Stimulated activated CD4-positive, alpha-beta T cell treated with anti-CD3 and anti-CD28 coated beads, Interleukin-4, amount 100 ng/mL, for 48 hours (primary cell): ENCODE measurements at regions not wholly inside any gene's neighbourhood (a gene's known extent, or its start where the extent isn't known, plus 50 kb on each side); places are given as distances from the start of the nearest gene placed in this dataset.

Experiments used
- DNase-seq, 2 donors: peaks; one replicate each; pipeline ENCODE4 v3.0.0-alpha.2; 2020; ENCODE audit warnings: low read depth in 2 of 2

GRCh38 chr2:133811409-133812125 is 243.3 kb upstream of the NCKAP5 start:
- no peak for DNase-seq

- no peak for DNase-seq
Measured at GRCh38 chr2:133812826-133813617, 244.8 kb upstream of the NCKAP5 start.

- DNase-seq = no peak
Measured at GRCh38 chr2:133814890-133815289, 246.6 kb upstream of the NCKAP5 start.

- DNase-seq = no peak
Measured at GRCh38 chr2:133816037-133816436, 247.8 kb upstream of the NCKAP5 start.

DNA sequence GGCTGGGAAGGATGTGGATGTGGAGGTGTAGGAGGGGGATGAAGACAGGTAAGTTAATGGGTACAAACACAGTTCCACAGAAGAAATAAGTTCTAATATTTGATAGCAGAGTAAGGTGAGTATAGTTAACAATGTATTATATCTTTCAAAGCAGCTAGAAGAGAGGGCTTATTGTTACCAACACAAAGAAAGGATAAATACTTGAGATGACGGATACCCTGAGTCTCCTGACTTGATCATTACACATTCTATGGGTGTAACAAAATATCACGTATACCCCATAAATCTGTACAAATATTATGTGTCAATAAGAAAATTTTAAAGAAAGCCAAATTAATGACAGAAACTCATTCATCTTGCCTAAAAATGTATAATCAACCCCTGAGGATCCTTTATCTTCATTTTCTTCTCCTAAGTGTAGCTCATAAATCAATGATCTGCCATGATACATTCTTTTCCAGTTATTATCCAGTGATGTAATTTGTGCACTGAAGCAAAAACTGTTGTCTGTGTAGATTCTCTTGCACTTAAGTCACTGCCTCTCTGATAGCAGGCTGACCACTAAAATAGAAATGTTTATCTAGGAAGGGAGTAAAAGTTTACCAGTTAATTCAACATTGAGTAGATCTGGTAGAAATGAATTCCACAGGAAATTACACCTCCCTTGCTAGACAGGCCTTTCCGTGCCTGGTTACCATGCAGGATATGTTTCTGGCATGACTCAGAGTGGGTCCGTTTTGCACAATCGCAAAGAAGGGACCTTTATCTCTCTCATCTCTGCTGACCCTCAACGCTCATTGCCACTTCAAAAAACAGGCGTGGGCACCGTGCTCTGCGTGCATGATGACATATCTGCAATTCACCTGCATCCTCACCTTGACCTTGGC is 249.7 kb upstream of the NCKAP5 start:
- no peak for DNase-seq

- no peak for DNase-seq
Measured at GRCh38 chr2:133818661-133819060, 250.4 kb upstream of the NCKAP5 start.

DNA sequence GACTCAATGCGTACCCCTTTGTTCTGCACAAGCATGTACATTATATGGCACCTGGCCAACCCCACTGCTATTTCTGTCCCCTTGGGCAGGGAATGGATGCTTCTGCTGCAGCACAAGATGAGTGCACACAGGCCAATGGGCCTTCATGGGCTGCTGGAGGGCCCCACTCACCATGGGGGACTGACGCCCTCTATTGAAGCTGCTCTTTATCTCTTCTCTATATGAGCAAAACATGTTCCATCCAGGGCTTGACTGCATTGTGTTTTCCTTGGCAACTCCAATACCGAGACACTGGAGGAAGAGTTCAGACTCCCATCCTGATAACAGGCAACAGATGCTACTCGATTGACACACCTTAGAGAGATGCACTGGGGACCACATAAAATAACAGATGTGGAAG is 251.6 kb upstream of the NCKAP5 start:
- no peak for DNase-seq

DNA sequence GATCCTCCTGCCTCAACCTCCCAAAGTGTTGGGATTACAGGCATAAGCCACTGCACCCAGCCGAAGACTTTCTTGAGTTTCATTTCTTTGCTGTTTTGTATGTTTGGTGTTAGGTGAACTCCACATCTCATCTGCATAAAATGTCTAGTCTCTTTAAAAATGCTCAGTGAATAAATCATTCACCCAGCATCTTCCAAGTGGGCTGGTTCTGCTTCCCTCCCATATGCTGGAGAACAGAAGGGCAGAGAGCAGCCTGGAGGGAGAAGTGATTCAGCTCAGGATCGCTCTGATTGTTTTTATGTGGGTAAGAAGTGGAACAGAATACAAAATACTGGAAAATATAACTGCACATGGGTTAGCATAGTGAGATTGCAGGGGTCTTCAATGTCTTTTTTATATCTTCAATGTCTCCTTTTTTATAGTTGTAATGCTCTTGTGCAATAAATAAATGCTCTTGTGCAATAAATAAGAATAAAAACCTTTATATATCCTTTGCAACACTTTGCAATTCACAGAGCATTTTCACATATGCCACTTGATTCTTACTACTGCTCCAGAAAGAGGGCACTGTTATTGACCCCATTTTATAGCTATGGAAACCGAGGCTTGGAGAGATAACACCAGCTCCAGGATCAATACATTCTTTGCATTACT is 253.0 kb upstream of the NCKAP5 start:
- no peak for DNase-seq

DNA sequence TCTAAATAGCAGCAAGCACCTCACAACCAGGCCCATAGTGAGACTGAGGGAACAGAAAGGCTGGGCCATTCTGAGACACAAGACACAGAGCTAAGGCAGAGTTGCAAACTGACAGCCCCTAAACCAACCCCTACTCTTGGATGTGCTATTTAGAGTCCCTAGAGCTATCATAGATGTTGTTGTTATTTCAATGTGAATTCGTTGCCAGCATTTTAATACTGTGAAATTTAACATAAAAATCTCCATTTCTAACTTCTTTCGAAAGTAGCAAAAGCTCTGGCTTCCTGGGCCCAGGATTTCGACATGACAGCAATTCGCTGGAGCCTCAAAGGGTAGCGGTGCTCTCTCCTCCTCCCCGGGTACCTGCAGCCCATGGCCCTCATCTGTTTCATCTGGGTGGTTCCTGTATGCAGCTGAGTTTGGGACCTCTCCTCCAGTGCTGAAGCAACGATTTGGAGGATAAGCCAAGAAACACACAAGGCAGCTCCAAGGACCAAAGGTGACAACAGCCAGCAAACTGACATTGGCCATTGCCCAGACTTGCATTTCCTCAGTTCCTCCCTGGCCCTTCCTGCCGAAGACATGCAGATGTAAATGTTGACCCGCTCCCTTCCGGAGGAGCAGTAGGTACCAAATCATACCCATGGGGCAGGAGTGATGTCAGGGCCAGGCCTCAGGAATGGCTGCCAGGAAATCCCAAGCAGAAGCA is 254.4 kb upstream of the NCKAP5 start:
- no peak for DNase-seq

DNA sequence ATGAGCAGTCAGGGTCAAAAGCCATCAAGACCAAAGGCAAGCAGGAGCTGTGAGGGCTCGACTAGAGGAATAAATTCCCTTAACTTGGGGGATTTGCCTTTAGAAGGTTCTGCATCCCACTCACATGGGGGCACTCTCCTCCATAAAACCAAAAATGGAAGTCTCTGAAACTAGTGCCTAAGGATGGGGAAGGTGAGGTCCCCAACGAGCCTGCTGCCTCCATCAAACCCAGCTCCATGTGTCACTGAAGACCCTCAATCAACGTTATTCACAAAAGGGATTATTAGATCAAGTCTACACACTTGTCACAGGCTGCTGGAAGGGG is 254.9 kb upstream of the NCKAP5 start:
- DNase-seq = no peak

DNA sequence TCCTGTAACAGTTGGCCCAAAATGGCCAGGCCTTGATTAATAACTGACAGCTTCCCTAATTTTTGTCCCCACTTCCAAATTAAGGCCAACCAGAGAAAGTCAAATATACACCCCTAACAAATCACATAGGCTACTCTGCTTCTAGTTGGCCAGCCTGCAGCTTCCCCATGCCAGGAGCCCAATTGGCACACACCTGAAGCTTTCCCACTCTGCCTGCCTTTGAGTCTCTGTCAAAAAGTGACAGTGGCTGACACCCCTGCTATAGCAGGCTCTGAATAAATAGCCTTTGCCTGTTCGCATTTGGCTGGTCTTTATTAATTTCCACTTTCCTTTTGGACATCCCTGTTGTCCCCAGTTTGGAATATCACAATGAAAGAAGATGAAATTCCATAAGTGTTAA is 256.6 kb upstream of the NCKAP5 start:
- no peak for DNase-seq

- no peak for DNase-seq
Measured at GRCh38 chr2:133825778-133826177, 257.5 kb upstream of the NCKAP5 start.

DNA sequence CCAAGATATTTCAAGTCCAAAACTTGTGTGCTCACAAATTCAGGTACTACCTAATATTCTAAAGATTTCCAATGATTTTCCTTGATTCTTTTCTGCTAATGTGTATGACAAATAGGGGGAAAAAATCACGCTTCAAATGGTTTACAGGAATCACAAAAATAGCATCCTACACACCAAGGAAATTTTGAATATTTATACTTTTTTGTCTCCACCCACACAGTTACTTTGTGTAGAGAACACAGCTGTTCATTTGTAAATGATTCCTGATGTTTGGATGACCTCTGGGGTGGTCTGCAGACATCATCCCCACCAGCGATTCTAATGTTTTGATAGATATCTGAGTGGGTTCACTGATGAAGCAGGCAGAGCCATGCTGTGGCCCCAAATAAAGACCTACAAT is 260.6 kb upstream of the NCKAP5 start:
- DNase-seq = no peak

DNA sequence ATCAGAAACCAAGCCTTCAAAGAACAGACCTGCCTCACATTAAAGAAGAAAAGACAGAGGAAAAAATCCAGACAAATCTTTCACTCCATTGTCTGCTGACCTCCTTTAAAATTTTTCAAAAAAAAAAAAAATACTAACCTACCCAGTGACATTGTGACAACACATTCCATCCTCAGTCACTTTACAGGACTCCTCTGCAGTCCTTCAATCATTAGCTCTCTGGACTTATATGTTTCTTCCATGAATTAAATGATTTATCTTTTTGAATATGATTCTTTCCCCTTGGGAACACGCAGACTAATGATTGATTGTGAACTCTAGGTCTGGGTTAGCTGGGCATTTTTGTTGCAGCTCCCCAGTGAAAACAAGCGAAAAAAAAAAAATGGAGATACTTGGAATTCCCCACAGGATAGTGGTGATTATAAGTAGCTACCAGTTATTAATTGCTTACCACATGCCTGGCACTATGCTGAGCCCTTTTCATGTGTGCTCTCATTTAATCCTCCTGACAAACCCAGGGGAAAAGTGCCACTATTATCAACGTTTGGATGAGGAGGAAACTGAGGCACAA is 261.3 kb upstream of the NCKAP5 start:
- no peak for DNase-seq

DNA sequence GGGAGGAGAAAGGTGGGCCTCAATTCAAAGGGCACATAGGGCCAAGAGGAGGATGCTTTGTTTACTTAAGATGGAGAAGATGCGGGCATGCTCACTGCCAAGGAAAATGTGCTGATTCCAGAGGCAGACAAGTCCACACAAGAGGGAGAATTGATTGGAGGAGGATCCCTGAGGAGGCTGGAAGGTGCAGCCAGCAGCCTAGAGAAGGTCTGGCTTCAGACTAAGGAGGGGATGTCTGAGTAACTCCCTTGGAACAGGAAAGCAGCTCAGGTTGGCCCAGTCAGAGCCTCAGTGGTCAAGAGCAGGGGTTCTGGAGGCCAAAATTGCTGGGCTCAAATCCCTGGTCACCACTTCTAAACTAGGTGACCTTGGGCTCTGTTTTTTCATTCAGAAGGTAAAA is 265.5 kb upstream of the NCKAP5 start:
- no peak for DNase-seq

DNA sequence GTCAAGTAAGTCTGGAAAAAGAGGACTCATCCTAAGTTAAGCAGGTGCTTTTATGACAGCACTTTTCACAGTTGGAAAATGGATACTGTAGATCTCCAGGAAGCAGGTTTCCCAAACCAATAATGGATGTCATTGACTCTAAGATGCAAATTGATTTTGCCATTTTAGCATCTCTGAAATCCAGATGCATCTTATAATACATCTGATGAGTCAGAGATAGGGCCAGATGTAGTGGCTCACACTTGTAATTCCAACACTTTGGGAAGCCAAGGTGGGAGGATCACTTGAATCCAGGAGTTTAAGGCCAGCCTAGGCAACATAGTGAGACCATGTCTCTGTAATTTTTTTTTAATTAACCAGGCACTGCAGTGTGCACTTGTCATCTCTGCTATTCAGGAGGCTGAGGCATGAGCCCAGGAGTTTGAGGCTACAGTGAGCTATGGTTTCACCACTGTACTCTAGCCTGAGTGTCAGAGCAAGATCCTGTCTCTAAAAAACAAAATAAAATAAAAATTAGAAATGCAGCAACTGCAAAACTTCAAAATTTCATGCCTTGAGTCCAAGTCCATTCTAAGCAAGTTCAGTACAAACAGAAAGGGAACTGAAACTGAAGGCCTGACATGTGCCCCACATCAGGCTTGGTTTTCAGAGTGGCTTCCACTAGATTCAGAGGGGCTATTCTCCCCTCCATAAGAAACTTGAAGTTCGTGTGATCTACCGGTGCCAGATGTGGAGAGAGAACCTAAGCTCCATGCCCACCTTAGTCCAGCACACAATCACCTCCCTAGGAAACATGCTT is 267.8 kb upstream of the NCKAP5 start:
- no peak for DNase-seq

DNA sequence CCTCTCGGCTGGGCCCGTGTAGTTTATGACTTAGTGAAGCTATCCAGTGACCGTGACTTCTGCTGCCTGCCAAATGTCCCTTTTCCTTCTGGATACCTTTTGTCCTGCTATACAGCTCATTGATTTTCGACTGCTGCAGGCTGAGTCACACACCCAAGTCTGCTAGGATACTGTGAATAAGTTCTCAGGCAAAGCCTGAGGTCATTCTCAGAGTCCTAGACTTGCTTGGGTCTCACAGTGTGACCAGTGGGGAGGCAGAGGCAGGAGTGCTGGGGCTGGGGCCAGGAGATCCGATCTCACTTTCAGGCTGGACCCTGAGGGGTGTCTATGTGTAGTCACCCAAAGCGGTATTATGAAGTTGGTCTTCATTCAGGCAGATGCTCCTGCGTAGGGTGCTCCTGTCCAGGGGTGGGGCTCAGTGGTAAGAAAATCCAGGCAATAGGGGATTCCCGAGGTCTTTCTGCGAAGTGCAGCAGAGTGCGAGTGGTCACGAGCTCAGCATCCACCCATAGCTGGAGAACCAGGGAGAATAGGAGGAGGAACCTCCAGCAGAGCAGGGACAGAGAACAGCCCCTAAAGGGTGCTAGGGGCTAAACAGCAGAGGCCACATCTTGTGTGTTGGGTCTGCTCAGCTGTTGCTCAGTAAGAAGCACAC is 268.6 kb upstream of the NCKAP5 start:
- no peak for DNase-seq

- DNase-seq = no peak
Measured at GRCh38 chr2:133837441-133838094, 269.3 kb upstream of the NCKAP5 start.
